Activated CD4-positive, alpha-beta T cell treated with anti-CD3 and anti-CD28 coated beads, Interleukin-2, Interleukin-6, amounts not matched to agents 100 ng/mL and 50 ng/mL, durations not matched to agents 16 hours and 8 hours (primary cell): ENCODE measurements at regions not wholly inside any gene's neighbourhood (a gene's known extent, or its start where the extent isn't known, plus 50 kb on each side); places are given as distances from the start of the nearest gene placed in this dataset.

Experiments
- DNase-seq: peaks from one replicate; pipeline ENCODE4 v3.0.0-alpha.2; 2020

- DNase-seq = no peak
Measured at GRCh38 chr18:78740876-78741275, 238.7 kb upstream of the SALL3 start.

GRCh38 chr18:78741381-78742217, 238.0 kb upstream of the SALL3 start:
- DNase-seq = no peak

GRCh38 chr18:78742218-78742745, 237.3 kb upstream of the SALL3 start:
- no peak for DNase-seq

- no peak for DNase-seq
Measured at GRCh38 chr18:78743078-78743477, 236.5 kb upstream of the SALL3 start.

- DNase-seq = no peak
Measured at GRCh38 chr18:78751664-78752063, 228.0 kb upstream of the SALL3 start.

- no peak for DNase-seq
Measured at GRCh38 chr18:78753240-78753639, 226.4 kb upstream of the SALL3 start.

GRCh38 chr18:78754311-78755043, 225.1 kb upstream of the SALL3 start:
- no peak for DNase-seq

- no peak for DNase-seq
Measured at GRCh38 chr18:78757014-78757413, 222.6 kb upstream of the SALL3 start.

GRCh38 chr18:78758496-78758895, 221.1 kb upstream of the SALL3 start:
- DNase-seq = no peak

GRCh38 chr18:78762753-78763152, 216.9 kb upstream of the SALL3 start:
- no peak for DNase-seq

- no peak for DNase-seq
Measured at GRCh38 chr18:78764544-78764943, 215.1 kb upstream of the SALL3 start.

- DNase-seq = no peak
Measured at GRCh38 chr18:78765142-78765541, 214.5 kb upstream of the SALL3 start.

- DNase-seq = no peak
Measured at GRCh38 chr18:78765637-78766281, 213.9 kb upstream of the SALL3 start.

GRCh38 chr18:78766651-78767533, 212.7 kb upstream of the SALL3 start:
- no peak for DNase-seq

GRCh38 chr18:78767648-78768071, 212.0 kb upstream of the SALL3 start:
- no peak for DNase-seq

GRCh38 chr18:78768221-78768620, 211.4 kb upstream of the SALL3 start:
- DNase-seq = no peak

GRCh38 chr18:78768656-78769501, 210.7 kb upstream of the SALL3 start:
- DNase-seq = no peak

- no peak for DNase-seq
Measured at GRCh38 chr18:78769502-78770105, 210.0 kb upstream of the SALL3 start.

- no peak for DNase-seq
Measured at GRCh38 chr18:78770139-78770822, 209.3 kb upstream of the SALL3 start.

- no peak for DNase-seq
Measured at GRCh38 chr18:78770823-78771139, 208.8 kb upstream of the SALL3 start.
